Natural killer cell (primary cell): ENCODE measurements at regions not wholly inside any gene's neighbourhood (a gene's known extent, or its start where the extent isn't known, plus 50 kb on each side); places are given as distances from the start of the nearest gene placed in this dataset.

ENCODE experiments used
- ATAC-seq, 3 donors: fragments of 150-1000 bp in 2 of 3; fragments of 200-7000 bp in 1 of 3; cut with Tn5 transposase; 1 replicate in 1 of 3; 2 replicates in 2 of 3; pipeline ENCODE4 v1.10.0; 2021; ENCODE audit warnings: mild to moderate bottlenecking in 2 of 3, moderate library complexity in 2 of 3
- DNase-seq, 2 donors: peaks; one replicate each; pipeline versions ENCODE4 v3.0.0 to v3.0.0-alpha.2; 2013 to 2021; ENCODE audit warnings: mixed read lengths in 1 of 2
- H3K27ac ChIP-seq: one replicate; pipeline ENCODE4 v1.5.1; 2013; ENCODE audit warnings: mild to moderate bottlenecking, low read length
- H3K27me3 ChIP-seq: one replicate; pipeline ENCODE4 v1.6.1; 2013; ENCODE audit warnings: low read length; ENCODE audit not compliant: control insufficient read depth, insufficient read depth
- H3K36me3 ChIP-seq: one replicate; pipeline ENCODE4 v1.6.1; 2013; ENCODE audit warnings: low read length; ENCODE audit not compliant: control insufficient read depth, insufficient read depth
- H3K4me1 ChIP-seq: one replicate; pipeline ENCODE4 v1.6.1; 2013; ENCODE audit warnings: low read length; ENCODE audit not compliant: control insufficient read depth, insufficient read depth
- H3K4me3 ChIP-seq: one replicate; pipeline ENCODE4 v1.5.1; 2013; ENCODE audit warnings: low read length
- H3K9me3 ChIP-seq: one replicate; pipeline ENCODE4 v1.6.1; 2013; ENCODE audit warnings: low read length; ENCODE audit not compliant: control insufficient read depth, insufficient read depth
- H3K27ac Mint-ChIP-seq, 2 donors: one replicate each; pipeline ENCODE4 v1.8.0; 2022; ENCODE audit warnings: mild to moderate bottlenecking in 2 of 2, mixed read lengths in 2 of 2, moderate library complexity in 1 of 2
- H3K27me3 Mint-ChIP-seq, 2 donors: one replicate each; pipeline ENCODE4 v1.8.0; 2022; ENCODE audit warnings: low read depth in 2 of 2, mixed read lengths in 2 of 2
- H3K36me3 Mint-ChIP-seq: one replicate; pipeline ENCODE4 v1.8.0; 2022; ENCODE audit warnings: mixed read lengths
- H3K4me1 Mint-ChIP-seq, 2 donors: one replicate each; pipeline ENCODE4 v1.8.0; 2022; ENCODE audit warnings: mixed read lengths in 2 of 2
- H3K4me3 Mint-ChIP-seq: one replicate; pipeline ENCODE4 v1.8.0; 2022; ENCODE audit warnings: mild to moderate bottlenecking, moderate library complexity, mixed read lengths
- H3K9me3 Mint-ChIP-seq, 2 donors: one replicate each; pipeline ENCODE4 v1.8.0; 2022; ENCODE audit warnings: mixed read lengths in 2 of 2
- WGBS: methylation state at CpG from one replicate; pipeline ENCODE4 v1.1.7; 2013; ENCODE audit warnings: missing lambda C conversion rate; ENCODE audit not compliant: insufficient coverage; 5-methylcytosine and 5-hydroxymethylcytosine counted together
- intact Hi-C: fragments of 100-400 bp; cut with micrococcal nuclease; formaldehyde crosslinking; loops from one replicate; pipeline ENCODE4 v1.14.2; 2022
- TF ChIP-seq, protein P1 (sequence below): fragments of 200-600 bp; IDR thresholded peaks from one replicate; pipeline ENCODE4 v1.8.0; 2022; ENCODE audit warnings: antibody characterized with exemption

DNA sequence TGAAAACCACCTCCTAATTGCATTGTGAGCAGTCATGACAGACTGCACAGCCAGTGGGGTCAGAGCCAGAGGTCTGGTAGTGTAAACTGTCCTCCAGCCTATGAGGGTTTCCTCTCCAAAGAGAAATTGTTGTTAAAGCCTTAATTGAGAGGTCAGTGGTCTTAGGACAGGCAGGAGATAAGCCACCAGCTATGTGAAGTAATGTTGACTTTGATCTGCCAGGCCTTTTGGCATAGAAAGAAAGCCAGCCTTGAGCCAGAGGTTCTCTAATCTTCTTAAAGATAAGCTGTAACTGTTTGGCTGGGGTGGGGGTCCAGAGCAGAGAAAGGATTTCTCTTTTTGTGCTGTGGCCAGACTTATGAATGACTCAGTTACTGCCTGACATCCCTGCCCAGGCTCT lies 248.4 kb downstream of the WDR11 start:
- Histone ChIP-seq H3K4me3 (no peak overlapping the region), H3K9me3 (no peaks in the 10 kb centered on the region), H3K36me3 (no peaks in the 10 kb centered on the region), H3K27ac (no peak overlapping the region), H3K4me1 (no peaks in the 10 kb centered on the region), H3K27me3 (no peaks in the 10 kb centered on the region)
- Mint-ChIP-seq H3K27me3 (peaks cover 0 to 4% of the 10 kb centered on the region in 2 donors), H3K9me3 (no peaks in the 10 kb centered on the region), H3K4me3 (no peak overlapping the region), H3K36me3 (no peaks in the 10 kb centered on the region), H3K27ac (no peak overlapping the region), H3K4me1 (no peaks in the 10 kb centered on the region)
- TF ChIP-seq, protein P1, sequence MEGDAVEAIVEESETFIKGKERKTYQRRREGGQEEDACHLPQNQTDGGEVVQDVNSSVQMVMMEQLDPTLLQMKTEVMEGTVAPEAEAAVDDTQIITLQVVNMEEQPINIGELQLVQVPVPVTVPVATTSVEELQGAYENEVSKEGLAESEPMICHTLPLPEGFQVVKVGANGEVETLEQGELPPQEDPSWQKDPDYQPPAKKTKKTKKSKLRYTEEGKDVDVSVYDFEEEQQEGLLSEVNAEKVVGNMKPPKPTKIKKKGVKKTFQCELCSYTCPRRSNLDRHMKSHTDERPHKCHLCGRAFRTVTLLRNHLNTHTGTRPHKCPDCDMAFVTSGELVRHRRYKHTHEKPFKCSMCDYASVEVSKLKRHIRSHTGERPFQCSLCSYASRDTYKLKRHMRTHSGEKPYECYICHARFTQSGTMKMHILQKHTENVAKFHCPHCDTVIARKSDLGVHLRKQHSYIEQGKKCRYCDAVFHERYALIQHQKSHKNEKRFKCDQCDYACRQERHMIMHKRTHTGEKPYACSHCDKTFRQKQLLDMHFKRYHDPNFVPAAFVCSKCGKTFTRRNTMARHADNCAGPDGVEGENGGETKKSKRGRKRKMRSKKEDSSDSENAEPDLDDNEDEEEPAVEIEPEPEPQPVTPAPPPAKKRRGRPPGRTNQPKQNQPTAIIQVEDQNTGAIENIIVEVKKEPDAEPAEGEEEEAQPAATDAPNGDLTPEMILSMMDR = no peak
- intact Hi-C loops = no loop called here
- DNase-seq = no peak
- ATAC-seq = no peak

DNA sequence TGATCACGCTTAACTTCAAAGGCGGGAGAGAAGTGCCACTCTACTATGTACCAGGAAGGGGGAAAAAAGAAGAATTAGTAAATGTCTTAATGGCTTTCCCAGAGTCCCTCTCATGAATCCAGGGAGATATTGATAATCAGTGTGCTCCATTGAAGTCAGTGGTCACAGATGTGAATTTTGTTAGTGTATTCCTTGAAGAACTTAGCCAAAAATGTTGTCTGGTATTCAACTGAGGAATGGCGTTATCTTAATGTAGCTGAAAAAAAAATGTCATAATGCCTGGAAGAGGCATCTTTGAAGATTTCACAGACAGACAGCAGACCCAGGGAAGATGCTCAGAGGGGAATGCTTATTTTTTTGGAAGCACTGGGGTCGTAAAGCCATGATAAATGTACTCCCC lies 250.4 kb downstream of the WDR11 start:
- no peaks in the 10 kb centered on the region for H3K4me1 Mint-ChIP-seq
- WGBS = 86% methylated on average over 4 of the region's 4 CpGs
- no peak overlapping the region for H3K4me3 ChIP-seq
- no peaks in the 10 kb centered on the region for H3K27me3 ChIP-seq
- DNase-seq = no peak
- H3K27me3 Mint-ChIP-seq = peaks cover 0 to 4% of the 10 kb centered on the region in 2 donors
- no peaks in the 10 kb centered on the region for H3K9me3 ChIP-seq
- H3K4me3 Mint-ChIP-seq = no peak overlapping the region
- TF ChIP-seq, protein P1 = no peak
- intact Hi-C loops = no loop called here
- no peaks in the 10 kb centered on the region for H3K36me3 ChIP-seq
- no peaks in the 10 kb centered on the region for H3K4me1 ChIP-seq
- no peaks in the 10 kb centered on the region for H3K9me3 Mint-ChIP-seq
- no peak overlapping the region for H3K27ac ChIP-seq
- ATAC-seq = no peak
- no peak overlapping the region for H3K27ac Mint-ChIP-seq
- no peaks in the 10 kb centered on the region for H3K36me3 Mint-ChIP-seq

DNA sequence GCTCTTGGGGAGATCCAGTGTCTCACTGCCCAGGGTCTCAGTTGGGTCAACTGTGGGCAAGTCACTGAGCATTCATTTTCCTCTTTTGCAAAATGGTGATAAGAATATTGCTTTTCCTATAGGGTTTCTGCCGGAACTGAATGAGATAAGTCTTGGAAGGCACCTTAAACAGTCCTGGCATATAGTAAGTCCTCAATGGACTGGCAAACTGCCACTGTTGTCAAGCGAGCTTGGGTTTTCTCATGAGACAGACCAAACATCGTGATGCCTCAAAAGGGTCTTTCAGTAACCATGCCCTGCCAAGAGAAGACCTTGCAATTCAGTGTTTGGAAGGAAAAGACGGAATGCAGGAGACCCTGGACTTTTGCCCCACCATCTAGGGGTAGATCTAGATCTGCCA lies 251.5 kb downstream of the WDR11 start:
- H3K4me3 Mint-ChIP-seq = no peak overlapping the region
- peaks cover 0 to 4% of the 10 kb centered on the region in 2 donors for H3K27me3 Mint-ChIP-seq
- no peak overlapping the region for H3K27ac Mint-ChIP-seq
- TF ChIP-seq, protein P1 = no peak
- intact Hi-C loops = no loop called here
- no peaks in the 10 kb centered on the region for H3K9me3 ChIP-seq
- no peaks in the 10 kb centered on the region for H3K9me3 Mint-ChIP-seq
- no peaks in the 10 kb centered on the region for H3K36me3 ChIP-seq
- no peaks in the 10 kb centered on the region for H3K36me3 Mint-ChIP-seq
- DNase-seq (no peak), ATAC-seq (no peak)
- no peaks in the 10 kb centered on the region for H3K27me3 ChIP-seq
- H3K27ac ChIP-seq = no peak overlapping the region
- no peaks in the 10 kb centered on the region for H3K4me1 Mint-ChIP-seq
- H3K4me1 ChIP-seq = no peaks in the 10 kb centered on the region
- no peak overlapping the region for H3K4me3 ChIP-seq
- WGBS = 78% methylated on average over 4 of the region's 4 CpGs

DNA sequence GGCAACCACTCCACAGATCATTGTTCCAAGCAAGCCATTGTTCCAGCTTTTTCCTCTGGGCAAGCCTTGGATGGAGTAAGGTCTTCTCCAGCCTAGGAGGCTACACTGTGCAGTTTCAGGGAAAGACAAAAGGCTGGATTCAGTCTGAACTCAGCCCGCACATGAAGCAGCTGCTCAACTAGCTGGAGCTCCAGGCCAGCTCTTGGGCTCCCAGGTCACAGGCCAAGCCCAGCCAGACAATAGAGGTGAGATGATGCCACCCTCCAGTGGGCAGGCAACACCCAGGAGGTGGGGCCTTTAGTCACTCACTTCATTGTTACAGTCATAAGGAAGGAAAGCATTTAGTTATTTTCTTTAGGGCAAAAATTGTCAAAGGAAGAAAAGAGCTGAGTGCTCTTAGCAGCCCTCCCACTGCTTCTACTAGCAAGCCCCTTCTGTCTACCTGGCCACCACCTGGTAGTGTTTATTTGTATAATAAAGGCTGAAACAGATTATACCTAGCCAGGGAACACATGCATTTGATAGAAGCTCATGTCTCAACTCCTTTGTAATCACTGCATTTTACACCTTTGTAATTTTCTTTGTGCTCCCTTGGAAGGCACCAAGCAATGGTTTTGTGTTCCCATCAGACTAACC lies 253.4 kb downstream of the WDR11 start:
- 89% methylated on average over 1 of the region's 1 CpG for WGBS
- Histone ChIP-seq H3K36me3 (no peaks in the 10 kb centered on the region), H3K4me1 (no peaks in the 10 kb centered on the region), H3K4me3 (no peak overlapping the region), H3K27me3 (no peaks in the 10 kb centered on the region), H3K9me3 (no peaks in the 10 kb centered on the region), H3K27ac (no peak overlapping the region)
- TF ChIP-seq, protein P1 = no peak
- H3K4me3 Mint-ChIP-seq = no peak overlapping the region
- H3K36me3 Mint-ChIP-seq = no peaks in the 10 kb centered on the region
- H3K27me3 Mint-ChIP-seq = peaks cover 0 to 4% of the 10 kb centered on the region in 2 donors
- DNase-seq (no peak), ATAC-seq (no peak)
- no peaks in the 10 kb centered on the region for H3K4me1 Mint-ChIP-seq
- no peaks in the 10 kb centered on the region for H3K9me3 Mint-ChIP-seq
- no peak overlapping the region for H3K27ac Mint-ChIP-seq
- intact Hi-C loops = no loop called here
